ENCODE measurements at regions not wholly inside any gene's neighbourhood (a gene's known extent, or its start where the extent isn't known, plus 50 kb on each side); places are given as distances from the start of the nearest gene placed in this dataset.
"Not testable (repeated sequence)": the region's sequence is repeated elsewhere in the genome, so short reads cannot be mapped to it uniquely, and the experiment has no call there.

- DNase-seq = no peak
Observed at GRCh38 chr2:129004940-129005490, 686.3 kb upstream of the HS6ST1 start.

- DNase-seq = no peak
Observed at GRCh38 chr2:129006135-129006886, 687.6 kb upstream of the HS6ST1 start.

- DNase-seq = no peak
Observed at GRCh38 chr2:129006901-129007300, 688.2 kb upstream of the HS6ST1 start.

- DNase-seq = no peak
Observed at GRCh38 chr2:129008055-129008880, 689.6 kb upstream of the HS6ST1 start.

GRCh38 chr2:129008881-129009554, 690.4 kb upstream of the HS6ST1 start:
- no peak for DNase-seq

- DNase-seq = no peak
Observed at GRCh38 chr2:129009555-129010146, 691.0 kb upstream of the HS6ST1 start.

- no peak for DNase-seq
Observed at GRCh38 chr2:129010262-129010661, 691.6 kb upstream of the HS6ST1 start.

GRCh38 chr2:129011466-129012061, 692.9 kb upstream of the HS6ST1 start:
- DNase-seq = no peak

GRCh38 chr2:129014432-129014831, 695.8 kb upstream of the HS6ST1 start:
- DNase-seq = no peak

GRCh38 chr2:129015397-129016285, 697.0 kb upstream of the HS6ST1 start:
- no peak for DNase-seq

GRCh38 chr2:129016972-129017371, 698.3 kb upstream of the HS6ST1 start:
- DNase-seq = no peak

- DNase-seq = no peak
Observed at GRCh38 chr2:129024796-129025195, 706.1 kb upstream of the HS6ST1 start.

- no peak for DNase-seq
Observed at GRCh38 chr2:129035992-129036391, 717.3 kb upstream of the HS6ST1 start.

- DNase-seq = not testable (repeated sequence)
Observed at GRCh38 chr2:129043677-129044076, 725.0 kb upstream of the HS6ST1 start.

- DNase-seq = not testable (repeated sequence)
Observed at GRCh38 chr2:129046475-129046874, 727.8 kb upstream of the HS6ST1 start.

GRCh38 chr2:129050101-129050500, 731.4 kb upstream of the HS6ST1 start:
- no peak for DNase-seq

- no peak for DNase-seq
Observed at GRCh38 chr2:129055242-129055641, 736.6 kb upstream of the HS6ST1 start.

- no peak for DNase-seq
Observed at GRCh38 chr2:129055824-129056223, 737.2 kb upstream of the HS6ST1 start.

GRCh38 chr2:129056309-129056958, 737.8 kb upstream of the HS6ST1 start:
- DNase-seq = no peak

GRCh38 chr2:129056959-129057317, 738.3 kb upstream of the HS6ST1 start:
- no peak for DNase-seq

GRCh38 chr2:129058981-129059380, 740.3 kb upstream of the HS6ST1 start:
- DNase-seq = no peak

Measured in CD4-positive, alpha-beta T cell treated with Interferon gamma for 1 hour (primary cell).